ENCODE measurements at regions not wholly inside any gene's neighbourhood (a gene's known extent, or its start where the extent isn't known, plus 50 kb on each side); places are given as distances from the start of the nearest gene placed in this dataset.

DNA sequence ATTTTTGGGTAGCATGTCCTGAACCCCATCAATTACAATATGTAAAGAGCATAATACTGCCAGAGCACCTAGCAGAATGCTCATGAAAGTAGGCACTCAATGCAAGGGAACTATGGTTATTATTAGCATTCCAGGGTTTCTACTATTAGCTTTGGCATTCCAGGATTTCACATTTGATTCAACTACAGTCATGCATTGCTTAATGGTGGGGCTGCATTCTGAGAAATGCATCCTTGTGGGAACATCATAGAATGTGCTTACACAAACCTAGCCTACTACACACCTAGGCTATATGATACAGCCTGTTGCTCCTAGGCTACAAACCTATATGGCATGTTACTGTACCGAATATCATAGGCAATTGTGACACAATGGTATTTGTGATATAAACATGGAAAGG lies 247.8 kb downstream of the CD83 start:
- no peak for DNase-seq (ENCODE audit: low read depth in 1 of 2, low spot score in 1 of 2)
- H3K27ac ChIP-seq (replicated peaks) = no peak overlapping the region
- TF ChIP-seq SPI1 (IDR thresholded peaks at IDR 0.05; ENCODE audit: borderline replicate concordance, low read depth) = no peak
- TF ChIP-seq, protein P1, sequence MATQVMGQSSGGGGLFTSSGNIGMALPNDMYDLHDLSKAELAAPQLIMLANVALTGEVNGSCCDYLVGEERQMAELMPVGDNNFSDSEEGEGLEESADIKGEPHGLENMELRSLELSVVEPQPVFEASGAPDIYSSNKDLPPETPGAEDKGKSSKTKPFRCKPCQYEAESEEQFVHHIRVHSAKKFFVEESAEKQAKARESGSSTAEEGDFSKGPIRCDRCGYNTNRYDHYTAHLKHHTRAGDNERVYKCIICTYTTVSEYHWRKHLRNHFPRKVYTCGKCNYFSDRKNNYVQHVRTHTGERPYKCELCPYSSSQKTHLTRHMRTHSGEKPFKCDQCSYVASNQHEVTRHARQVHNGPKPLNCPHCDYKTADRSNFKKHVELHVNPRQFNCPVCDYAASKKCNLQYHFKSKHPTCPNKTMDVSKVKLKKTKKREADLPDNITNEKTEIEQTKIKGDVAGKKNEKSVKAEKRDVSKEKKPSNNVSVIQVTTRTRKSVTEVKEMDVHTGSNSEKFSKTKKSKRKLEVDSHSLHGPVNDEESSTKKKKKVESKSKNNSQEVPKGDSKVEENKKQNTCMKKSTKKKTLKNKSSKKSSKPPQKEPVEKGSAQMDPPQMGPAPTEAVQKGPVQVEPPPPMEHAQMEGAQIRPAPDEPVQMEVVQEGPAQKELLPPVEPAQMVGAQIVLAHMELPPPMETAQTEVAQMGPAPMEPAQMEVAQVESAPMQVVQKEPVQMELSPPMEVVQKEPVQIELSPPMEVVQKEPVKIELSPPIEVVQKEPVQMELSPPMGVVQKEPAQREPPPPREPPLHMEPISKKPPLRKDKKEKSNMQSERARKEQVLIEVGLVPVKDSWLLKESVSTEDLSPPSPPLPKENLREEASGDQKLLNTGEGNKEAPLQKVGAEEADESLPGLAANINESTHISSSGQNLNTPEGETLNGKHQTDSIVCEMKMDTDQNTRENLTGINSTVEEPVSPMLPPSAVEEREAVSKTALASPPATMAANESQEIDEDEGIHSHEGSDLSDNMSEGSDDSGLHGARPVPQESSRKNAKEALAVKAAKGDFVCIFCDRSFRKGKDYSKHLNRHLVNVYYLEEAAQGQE (IDR thresholded peaks at IDR 0.05; ENCODE audit: insufficient replicate concordance, low read depth) = no peak
- TF ChIP-seq, protein P2, sequence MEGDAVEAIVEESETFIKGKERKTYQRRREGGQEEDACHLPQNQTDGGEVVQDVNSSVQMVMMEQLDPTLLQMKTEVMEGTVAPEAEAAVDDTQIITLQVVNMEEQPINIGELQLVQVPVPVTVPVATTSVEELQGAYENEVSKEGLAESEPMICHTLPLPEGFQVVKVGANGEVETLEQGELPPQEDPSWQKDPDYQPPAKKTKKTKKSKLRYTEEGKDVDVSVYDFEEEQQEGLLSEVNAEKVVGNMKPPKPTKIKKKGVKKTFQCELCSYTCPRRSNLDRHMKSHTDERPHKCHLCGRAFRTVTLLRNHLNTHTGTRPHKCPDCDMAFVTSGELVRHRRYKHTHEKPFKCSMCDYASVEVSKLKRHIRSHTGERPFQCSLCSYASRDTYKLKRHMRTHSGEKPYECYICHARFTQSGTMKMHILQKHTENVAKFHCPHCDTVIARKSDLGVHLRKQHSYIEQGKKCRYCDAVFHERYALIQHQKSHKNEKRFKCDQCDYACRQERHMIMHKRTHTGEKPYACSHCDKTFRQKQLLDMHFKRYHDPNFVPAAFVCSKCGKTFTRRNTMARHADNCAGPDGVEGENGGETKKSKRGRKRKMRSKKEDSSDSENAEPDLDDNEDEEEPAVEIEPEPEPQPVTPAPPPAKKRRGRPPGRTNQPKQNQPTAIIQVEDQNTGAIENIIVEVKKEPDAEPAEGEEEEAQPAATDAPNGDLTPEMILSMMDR (IDR thresholded peaks at IDR 0.05; ENCODE audit: insufficient read depth, low read length) = no peak
- H3K27me3 ChIP-seq (ENCODE audit: insufficient read depth, poor library complexity, severe bottlenecking) = no peaks in the 10 kb centered on the region
- no peak overlapping the region for H3K4me3 ChIP-seq (replicated peaks; ENCODE audit: insufficient read depth, low read length)

DNA sequence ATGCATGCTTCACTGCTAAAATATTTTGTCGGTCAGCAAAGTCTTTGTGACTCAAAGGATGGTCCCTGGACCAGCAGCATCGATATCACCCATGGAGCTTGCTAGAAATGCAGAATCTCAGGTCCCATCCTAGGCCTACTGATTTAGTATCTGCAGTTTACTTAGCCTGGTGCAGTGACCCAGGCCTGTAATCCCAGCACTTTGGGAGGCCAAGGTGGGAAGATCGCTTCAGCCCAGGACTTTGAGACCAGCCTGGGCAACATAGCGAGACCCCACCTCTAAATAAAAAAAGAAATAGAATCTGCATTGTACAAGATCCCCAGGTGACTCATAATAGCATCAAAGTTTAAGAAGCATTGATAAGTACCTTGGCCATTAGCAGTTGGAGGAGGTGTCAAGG lies 248.7 kb downstream of the CD83 start:
- H3K27ac ChIP-seq (replicated peaks) = no peak overlapping the region
- H3K27me3 ChIP-seq (ENCODE audit: insufficient read depth, poor library complexity, severe bottlenecking) = no peaks in the 10 kb centered on the region
- TF ChIP-seq POLR2AphosphoS5 (IDR thresholded peaks at IDR 0.05; ENCODE audit: low read depth) = no peak
- TF ChIP-seq SPI1 (IDR thresholded peaks at IDR 0.05; ENCODE audit: borderline replicate concordance, low read depth) = no peak
- no peak for TF ChIP-seq GABPA (IDR thresholded peaks at IDR 0.05; ENCODE audit: low read depth)
- TF ChIP-seq, protein P2 (IDR thresholded peaks at IDR 0.05; ENCODE audit: insufficient read depth, low read length) = no peak
- TF ChIP-seq, protein P1 (IDR thresholded peaks at IDR 0.05; ENCODE audit: insufficient replicate concordance, low read depth) = no peak
- DNase-seq (ENCODE audit: low read depth in 1 of 2, low spot score in 1 of 2) = no peak
- H3K4me3 ChIP-seq (replicated peaks; ENCODE audit: insufficient read depth, low read length) = no peak overlapping the region

DNA sequence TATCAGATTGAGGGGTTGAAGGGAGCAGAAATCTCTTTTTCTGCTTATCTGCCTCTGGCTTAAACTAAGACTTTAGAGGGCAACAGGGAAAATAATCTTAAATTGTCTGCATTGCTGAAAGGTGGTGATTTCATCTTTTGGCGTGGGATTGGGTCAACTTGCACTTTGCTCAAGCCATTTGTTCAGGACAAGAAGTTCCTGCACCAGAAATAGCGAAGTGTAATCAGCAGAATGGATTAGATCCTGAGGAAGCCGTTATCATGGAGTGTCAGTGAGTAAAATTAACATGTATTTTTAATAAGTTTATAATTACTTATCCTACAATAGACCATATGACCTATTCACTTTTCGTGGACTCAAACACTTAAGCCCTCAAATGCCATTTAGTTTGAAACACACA lies 249.3 kb downstream of the CD83 start:
- Histone ChIP-seq H3K27ac (replicated peaks) (no peak overlapping the region), H3K4me3 (replicated peaks; ENCODE audit: insufficient read depth, low read length) (no peak overlapping the region), H3K27me3 (ENCODE audit: insufficient read depth, poor library complexity, severe bottlenecking) (no peaks in the 10 kb centered on the region)
- TF ChIP-seq SPI1 (IDR thresholded peaks at IDR 0.05; ENCODE audit: borderline replicate concordance, low read depth) (no peak), GABPA (IDR thresholded peaks at IDR 0.05; ENCODE audit: low read depth) (no peak), POLR2AphosphoS5 (IDR thresholded peaks at IDR 0.05; ENCODE audit: low read depth) (no peak)
- TF ChIP-seq, protein P1 (IDR thresholded peaks at IDR 0.05; ENCODE audit: insufficient replicate concordance, low read depth) = no peak
- TF ChIP-seq, protein P2 (IDR thresholded peaks at IDR 0.05; ENCODE audit: insufficient read depth, low read length) = no peak
- no peak for DNase-seq (ENCODE audit: low read depth in 1 of 2, low spot score in 1 of 2)

Data from HL-60 (cell line).